Osteocyte (in vitro differentiated cells): ENCODE measurements at regions not wholly inside any gene's neighbourhood (a gene's known extent, or its start where the extent isn't known, plus 50 kb on each side); places are given as distances from the start of the nearest gene placed in this dataset.

Source experiments
- DNase-seq: peaks from one replicate; pipeline ENCODE4 v3.0.0; 2021; ENCODE audit warnings: mixed read lengths; ENCODE audit not compliant: unreplicated experiment; ENCODE audit errors: extremely low spot score
- H3K27ac Mint-ChIP-seq: one replicate; pipeline ENCODE4 v1.8.0; 2021; ENCODE audit warnings: mild to moderate bottlenecking, mixed read lengths; ENCODE audit not compliant: unreplicated experiment
- H3K27me3 Mint-ChIP-seq: one replicate; pipeline ENCODE4 v1.8.0; 2021; ENCODE audit warnings: mixed read lengths; ENCODE audit not compliant: unreplicated experiment
- H3K36me3 Mint-ChIP-seq: one replicate; pipeline ENCODE4 v1.8.0; 2021; ENCODE audit warnings: mixed read lengths; ENCODE audit not compliant: unreplicated experiment
- H3K4me1 Mint-ChIP-seq: one replicate; pipeline ENCODE4 v1.8.0; 2021; ENCODE audit warnings: mixed read lengths; ENCODE audit not compliant: unreplicated experiment
- H3K4me3 Mint-ChIP-seq: one replicate; pipeline ENCODE4 v1.8.0; 2021; ENCODE audit warnings: mild to moderate bottlenecking, moderate library complexity, mixed read lengths; ENCODE audit not compliant: unreplicated experiment
- H3K9me3 Mint-ChIP-seq: one replicate; pipeline ENCODE4 v1.8.0; 2021; ENCODE audit warnings: mixed read lengths; ENCODE audit not compliant: unreplicated experiment
- CTCF ChIP-seq: fragments of 200-600 bp; sonication (generic); IDR thresholded peaks from 2 replicates; pipeline ENCODE4 v1.5.0; 2021; ENCODE audit warnings: antibody characterized with exemption, mild to moderate bottlenecking, moderate library complexity

- Mint-ChIP-seq H3K27me3 (peaks cover 15% of the 10 kb centered on the region), H3K9me3 (peaks cover 4% of the 10 kb centered on the region), H3K4me1 (no peaks in the 10 kb centered on the region), H3K4me3 (no peak overlapping the region), H3K36me3 (no peaks in the 10 kb centered on the region), H3K27ac (no peak overlapping the region)
- TF ChIP-seq CTCF = no peak
- no peak for DNase-seq
These were observed 201.0 kb downstream of the GXYLT1 start for GRCh38 chr12:41943671-41944070.

GRCh38 chr12:41942354-41942753 is 202.3 kb downstream of the GXYLT1 start:
- H3K9me3 Mint-ChIP-seq = peaks cover 4% of the 10 kb centered on the region
- TF ChIP-seq CTCF = no peak
- no peaks in the 10 kb centered on the region for H3K4me1 Mint-ChIP-seq
- no peak overlapping the region for H3K4me3 Mint-ChIP-seq
- no peaks in the 10 kb centered on the region for H3K36me3 Mint-ChIP-seq
- H3K27ac Mint-ChIP-seq = no peak overlapping the region
- H3K27me3 Mint-ChIP-seq = peaks cover 13% of the 10 kb centered on the region
- no peak for DNase-seq

- no peaks in the 10 kb centered on the region for H3K9me3 Mint-ChIP-seq
- H3K4me1 Mint-ChIP-seq = no peaks in the 10 kb centered on the region
- no peak overlapping the region for H3K4me3 Mint-ChIP-seq
- no peaks in the 10 kb centered on the region for H3K36me3 Mint-ChIP-seq
- no peak for DNase-seq
- no peak overlapping the region for H3K27ac Mint-ChIP-seq
- no peak for TF ChIP-seq CTCF
- peaks cover 17% of the 10 kb centered on the region for H3K27me3 Mint-ChIP-seq
These were observed 203.6 kb downstream of the GXYLT1 start for GRCh38 chr12:41941079-41941478.

- Mint-ChIP-seq H3K9me3 (no peaks in the 10 kb centered on the region), H3K27ac (no peak overlapping the region), H3K36me3 (no peaks in the 10 kb centered on the region), H3K27me3 (peaks cover 17% of the 10 kb centered on the region), H3K4me3 (no peak overlapping the region), H3K4me1 (no peaks in the 10 kb centered on the region)
- no peak for TF ChIP-seq CTCF
- no peak for DNase-seq
These were observed 204.1 kb downstream of the GXYLT1 start for GRCh38 chr12:41940571-41940970.

- H3K27ac Mint-ChIP-seq = no peak overlapping the region
- no peak for TF ChIP-seq CTCF
These were observed 208.3 kb downstream of the GXYLT1 start for GRCh38 chr12:41936333-41936732.

More at GRCh38 chr12:41936333-41936732, 208.3 kb downstream of the GXYLT1 start:
- H3K4me1 Mint-ChIP-seq = peaks cover 5% of the 10 kb centered on the region
- no peak for DNase-seq
- no peak overlapping the region for H3K4me3 Mint-ChIP-seq
- H3K36me3 Mint-ChIP-seq = no peaks in the 10 kb centered on the region
- H3K27me3 Mint-ChIP-seq = peaks cover 19% of the 10 kb centered on the region
- H3K9me3 Mint-ChIP-seq = no peaks in the 10 kb centered on the region
